RWPE2 (cell line): ENCODE measurements at regions not wholly inside any gene's neighbourhood (a gene's known extent, or its start where the extent isn't known, plus 50 kb on each side); places are given as distances from the start of the nearest gene placed in this dataset.

Experiments used
- ATAC-seq: fragments of 200-7000 bp; cut with Tn5 transposase; 3 replicates; pipeline ENCODE4 v1.9.1; 2021; ENCODE audit warnings: low read depth
- DNase-seq: peaks from one replicate; pipeline ENCODE4 v3.0.0-alpha.2; 2020; ENCODE audit warnings: low spot score
- H3K27ac ChIP-seq: fragments of 450-650 bp; 2 replicates; pipeline ENCODE4 v1.5.1; 2017; ENCODE audit warnings: mild to moderate bottlenecking; ENCODE audit not compliant: poor library complexity, severe bottlenecking
- H3K27me3 ChIP-seq: fragments of 250-450 bp; sonication (Bioruptor Pico); 2 replicates; pipeline ENCODE4 v1.5.1; 2021; ENCODE audit warnings: mild to moderate bottlenecking, moderate library complexity; ENCODE audit not compliant: insufficient read depth, poor library complexity, severe bottlenecking
- H3K36me3 ChIP-seq: fragments of 250-450 bp; sonication (Bioruptor Pico); 2 replicates; pipeline ENCODE4 v1.5.1; 2020; ENCODE audit warnings: low read depth, mild to moderate bottlenecking, moderate library complexity
- H3K4me1 ChIP-seq: fragments of 250-450 bp; sonication (Bioruptor Pico); 2 replicates; pipeline ENCODE4 v1.5.1; 2021; ENCODE audit warnings: mild to moderate bottlenecking, moderate library complexity; ENCODE audit not compliant: insufficient read depth, poor library complexity, severe bottlenecking
- H3K4me3 ChIP-seq: fragments of 250-450 bp; sonication (Bioruptor Pico); 2 replicates; pipeline ENCODE4 v1.5.1; 2021; ENCODE audit warnings: mild to moderate bottlenecking, moderate library complexity; ENCODE audit not compliant: severe bottlenecking
- H3K9me3 ChIP-seq: fragments of 250-450 bp; sonication (Bioruptor Pico); 2 replicates; pipeline ENCODE4 v1.5.1; 2021; ENCODE audit warnings: mild to moderate bottlenecking, moderate library complexity; ENCODE audit not compliant: severe bottlenecking
- CTCF ChIP-seq: fragments of 450-650 bp; IDR thresholded peaks from one replicate; pipeline ENCODE4 v1.5.1; 2017; ENCODE audit warnings: mild to moderate bottlenecking, moderate library complexity; ENCODE audit not compliant: poor library complexity, severe bottlenecking

- Histone ChIP-seq H3K9me3 (no peaks in the 10 kb centered on the region), H3K36me3 (no peaks in the 10 kb centered on the region), H3K4me3 (no peak overlapping the region), H3K27ac (no peak overlapping the region), H3K27me3 (no peaks in the 10 kb centered on the region), H3K4me1 (peaks cover 22% of the 10 kb centered on the region)
- DNase-seq = no peak
- ATAC-seq = no peak
- no peak for TF ChIP-seq CTCF
Measured at GRCh38 chr16:17563323-17564091, 92.7 kb upstream of the XYLT1 start.

DNA sequence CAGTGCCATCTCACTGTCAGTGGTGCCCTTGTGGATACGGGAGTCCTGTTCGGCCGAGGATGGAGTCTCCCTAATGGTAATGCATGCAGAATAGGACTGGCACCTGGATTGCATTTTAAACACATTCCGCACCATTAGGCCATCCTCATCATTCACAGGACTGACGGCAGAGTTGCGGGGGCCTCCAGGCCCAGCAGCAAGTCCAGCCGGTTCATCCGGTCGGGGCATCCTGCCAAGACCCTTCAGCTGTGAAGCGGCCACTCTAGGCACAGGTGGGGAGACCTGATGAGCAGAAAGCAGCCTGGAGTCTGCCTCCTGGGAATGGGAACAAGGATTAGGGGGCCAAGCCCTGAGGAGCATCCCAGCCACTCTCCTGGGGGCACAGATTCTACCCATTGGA is 90.3 kb upstream of the XYLT1 start:
- H3K9me3 ChIP-seq = no peaks in the 10 kb centered on the region
- DNase-seq (no peak), ATAC-seq (no peak)
- peaks cover 19% of the 10 kb centered on the region for H3K4me1 ChIP-seq
- TF ChIP-seq CTCF = no peak
- H3K27me3 ChIP-seq = no peaks in the 10 kb centered on the region
- no peak overlapping the region for H3K27ac ChIP-seq
- H3K36me3 ChIP-seq = no peaks in the 10 kb centered on the region
- H3K4me3 ChIP-seq = no peak overlapping the region

GRCh38 chr16:17560548-17560947 is 89.8 kb upstream of the XYLT1 start:
- no peak for TF ChIP-seq CTCF

DNA sequence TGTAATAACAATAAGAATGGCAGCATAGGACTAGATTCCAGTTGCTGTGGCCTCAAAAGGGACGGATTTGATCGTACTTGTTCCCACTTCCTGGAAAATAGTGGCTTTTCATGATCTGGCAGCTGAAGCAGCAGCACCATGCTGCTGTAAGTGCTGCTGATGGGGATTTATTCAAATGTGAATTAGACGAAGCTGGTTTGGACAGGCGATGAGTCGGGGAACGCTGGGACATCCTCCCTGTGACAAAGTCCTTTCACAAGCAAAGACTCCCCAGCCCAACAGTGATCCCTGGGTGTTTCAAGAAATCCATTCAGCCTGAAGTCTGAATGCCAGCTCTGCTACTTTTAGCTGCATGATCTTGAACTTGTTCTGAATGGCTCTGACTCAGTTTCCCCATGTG is 88.6 kb upstream of the XYLT1 start:
- no peak for ATAC-seq
- Histone ChIP-seq H3K4me1 (peaks cover 29% of the 10 kb centered on the region), H3K9me3 (no peaks in the 10 kb centered on the region), H3K4me3 (no peak overlapping the region), H3K36me3 (no peaks in the 10 kb centered on the region), H3K27ac (no peak overlapping the region), H3K27me3 (no peaks in the 10 kb centered on the region)
- no peak for TF ChIP-seq CTCF
- no peak for DNase-seq

More at GRCh38 chr16:17560548-17560947, 89.8 kb upstream of the XYLT1 start:
- Histone ChIP-seq H3K27me3 (no peaks in the 10 kb centered on the region), H3K36me3 (no peaks in the 10 kb centered on the region), H3K4me3 (no peak overlapping the region), H3K4me1 (peaks cover 19% of the 10 kb centered on the region), H3K27ac (no peak overlapping the region), H3K9me3 (no peaks in the 10 kb centered on the region)
- DNase-seq (no peak), ATAC-seq (no peak)

GRCh38 chr16:17557949-17558348 is 87.2 kb upstream of the XYLT1 start:
- Histone ChIP-seq H3K4me3 (no peak overlapping the region), H3K27me3 (no peaks in the 10 kb centered on the region), H3K36me3 (no peaks in the 10 kb centered on the region), H3K9me3 (no peaks in the 10 kb centered on the region), H3K27ac (no peak overlapping the region), H3K4me1 (peaks cover 30% of the 10 kb centered on the region)
- ATAC-seq = no peak
- no peak for TF ChIP-seq CTCF
- DNase-seq = no peak
